SU-DHL-6 (cell line): ENCODE measurements at regions not wholly inside any gene's neighbourhood (a gene's known extent, or its start where the extent isn't known, plus 50 kb on each side); places are given as distances from the start of the nearest gene placed in this dataset.

Experiments used
- H2AFZ ChIP-seq: fragments of 200-600 bp; sonication (generic); 2 replicates; pipeline ENCODE4 v1.6.1; 2014; ENCODE audit warnings: low read depth, mild to moderate bottlenecking, moderate library complexity, mixed read lengths, antibody characterized with exemption, low read length; ENCODE audit not compliant: severe bottlenecking
- H3F3A ChIP-seq: fragments of 200-600 bp; shearing (Covaris generic); 2 replicates; pipeline ENCODE4 v1.6.0; 2016; ENCODE audit warnings: antibody characterized with exemption, mild to moderate bottlenecking; ENCODE audit not compliant: insufficient read depth
- H3K27ac ChIP-seq: fragments of 200-600 bp; sonication (generic); 2 replicates; pipeline ENCODE4 v1.5.1; 2016; ENCODE audit warnings: low read depth, mild to moderate bottlenecking, low read length, moderate library complexity, mixed read lengths
- H3K27me3 ChIP-seq: fragments of 200-600 bp; sonication (generic), shearing (Covaris generic); 2 replicates; pipeline ENCODE4 v1.6.0; 2014; ENCODE audit warnings: mild to moderate bottlenecking, low read length
- H3K36me3 ChIP-seq: fragments of 200-600 bp; sonication (generic); 2 replicates; pipeline ENCODE4 v1.6.1; 2014; ENCODE audit warnings: mild to moderate bottlenecking, low read length, mixed read lengths
- H3K4me2 ChIP-seq: fragments of 300-600, 200-600 bp; shearing (Covaris generic), sonication (generic); 2 replicates; pipeline ENCODE4 v1.6.0; 2014; ENCODE audit warnings: low read length, low read depth, mild to moderate bottlenecking; ENCODE audit not compliant: poor library complexity, severe bottlenecking
- H3K4me3 ChIP-seq: fragments of 200-600 bp; sonication (generic); 2 replicates; pipeline ENCODE4 v1.5.1; 2014; ENCODE audit warnings: antibody characterized with exemption, low read length, mild to moderate bottlenecking, mixed read lengths; ENCODE audit not compliant: insufficient read depth, poor library complexity, severe bottlenecking
- H3K79me2 ChIP-seq: fragments of 200-600 bp; sonication (generic); 2 replicates; pipeline ENCODE4 v1.6.1; 2014; ENCODE audit warnings: mild to moderate bottlenecking, low read length, moderate library complexity; ENCODE audit not compliant: insufficient read depth
- H3K9ac ChIP-seq: fragments of 200-600 bp; sonication (generic); 2 replicates; pipeline ENCODE4 v1.7.0; 2014; ENCODE audit warnings: mild to moderate bottlenecking, low read length
- H3K9me2 ChIP-seq: fragments of 200-600 bp; sonication (generic); replicated peaks from 2 replicates; pipeline ENCODE4 v1.6.1; 2014; ENCODE audit warnings: low read length; ENCODE audit not compliant: insufficient read depth
- H3K9me3 ChIP-seq: fragments of 200-600 bp; sonication (generic); 2 replicates; pipeline ENCODE4 v1.6.1; 2014; ENCODE audit warnings: low read length, mixed read lengths; ENCODE audit not compliant: insufficient read depth
- H4K20me1 ChIP-seq: fragments of 200-600 bp; sonication (generic); 2 replicates; pipeline ENCODE4 v1.6.1; 2014; ENCODE audit warnings: low read depth, mild to moderate bottlenecking, antibody characterized with exemption, low read length, moderate library complexity, mixed read lengths
- EZH2phosphoT487 ChIP-seq: fragments of 200-600 bp; sonication (generic), shearing (Covaris generic); conservative IDR thresholded peaks from 2 replicates; pipeline ENCODE4 v1.6.1; 2018; ENCODE audit warnings: mild to moderate bottlenecking, antibody characterized with exemption, low read length, moderate library complexity, mixed read lengths
- TF ChIP-seq, protein P1 (sequence below): fragments of 200-600 bp; sonication (generic); IDR thresholded peaks from one replicate; pipeline ENCODE4 v1.5.1; 2017; ENCODE audit warnings: antibody characterized with exemption, mild to moderate bottlenecking, low read length, moderate library complexity; ENCODE audit not compliant: insufficient read depth, poor library complexity, severe bottlenecking

DNA sequence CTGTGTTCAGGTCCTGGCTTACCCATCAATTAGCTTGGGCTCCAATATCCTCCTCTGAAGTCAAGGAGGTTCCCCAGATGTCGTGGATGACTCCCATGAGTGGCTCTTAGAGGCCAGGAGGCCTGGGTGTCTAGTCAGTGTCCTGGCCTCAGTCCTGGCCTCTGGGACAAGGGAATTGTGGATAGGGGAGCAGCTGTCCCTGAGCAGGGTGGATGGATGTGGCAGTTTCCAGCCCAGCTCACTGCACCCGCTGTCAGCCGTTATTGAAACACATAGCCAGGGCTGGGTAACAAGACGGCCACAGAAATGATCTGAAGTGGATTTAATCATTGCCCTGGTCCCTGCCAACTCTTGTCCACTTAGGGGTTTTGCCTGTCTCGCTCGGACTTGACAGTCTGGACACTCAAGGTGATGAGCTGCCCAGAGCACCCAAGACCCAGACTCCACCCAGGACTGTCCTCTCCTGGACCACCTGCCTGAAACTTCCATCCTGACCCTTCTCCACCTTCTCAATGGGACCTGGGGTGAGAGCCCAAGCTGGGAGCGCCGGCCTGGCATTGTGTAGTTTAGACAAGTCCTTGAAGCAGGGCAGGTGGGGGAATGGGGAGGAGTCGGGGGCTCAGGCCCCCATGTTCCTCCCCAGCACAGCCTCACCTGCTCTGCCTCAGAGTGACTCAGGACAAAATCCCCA, 182.1 kb upstream of the SDK2 start:
- Histone ChIP-seq H3K4me3 (no peak overlapping the region), H3K9me2 (no peaks in the 10 kb centered on the region), H3K79me2 (no peaks in the 10 kb centered on the region), H2AFZ (no peak overlapping the region), H3K36me3 (no peaks in the 10 kb centered on the region), H3K27ac (no peak overlapping the region), H3K27me3 (no peaks in the 10 kb centered on the region), H3K9me3 (no peaks in the 10 kb centered on the region), H3F3A (no peaks in the 10 kb centered on the region), H4K20me1 (no peaks in the 10 kb centered on the region), H3K4me2 (no peak overlapping the region), H3K9ac (no peak overlapping the region)
- TF ChIP-seq, protein P1, sequence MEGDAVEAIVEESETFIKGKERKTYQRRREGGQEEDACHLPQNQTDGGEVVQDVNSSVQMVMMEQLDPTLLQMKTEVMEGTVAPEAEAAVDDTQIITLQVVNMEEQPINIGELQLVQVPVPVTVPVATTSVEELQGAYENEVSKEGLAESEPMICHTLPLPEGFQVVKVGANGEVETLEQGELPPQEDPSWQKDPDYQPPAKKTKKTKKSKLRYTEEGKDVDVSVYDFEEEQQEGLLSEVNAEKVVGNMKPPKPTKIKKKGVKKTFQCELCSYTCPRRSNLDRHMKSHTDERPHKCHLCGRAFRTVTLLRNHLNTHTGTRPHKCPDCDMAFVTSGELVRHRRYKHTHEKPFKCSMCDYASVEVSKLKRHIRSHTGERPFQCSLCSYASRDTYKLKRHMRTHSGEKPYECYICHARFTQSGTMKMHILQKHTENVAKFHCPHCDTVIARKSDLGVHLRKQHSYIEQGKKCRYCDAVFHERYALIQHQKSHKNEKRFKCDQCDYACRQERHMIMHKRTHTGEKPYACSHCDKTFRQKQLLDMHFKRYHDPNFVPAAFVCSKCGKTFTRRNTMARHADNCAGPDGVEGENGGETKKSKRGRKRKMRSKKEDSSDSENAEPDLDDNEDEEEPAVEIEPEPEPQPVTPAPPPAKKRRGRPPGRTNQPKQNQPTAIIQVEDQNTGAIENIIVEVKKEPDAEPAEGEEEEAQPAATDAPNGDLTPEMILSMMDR: no peak

DNA sequence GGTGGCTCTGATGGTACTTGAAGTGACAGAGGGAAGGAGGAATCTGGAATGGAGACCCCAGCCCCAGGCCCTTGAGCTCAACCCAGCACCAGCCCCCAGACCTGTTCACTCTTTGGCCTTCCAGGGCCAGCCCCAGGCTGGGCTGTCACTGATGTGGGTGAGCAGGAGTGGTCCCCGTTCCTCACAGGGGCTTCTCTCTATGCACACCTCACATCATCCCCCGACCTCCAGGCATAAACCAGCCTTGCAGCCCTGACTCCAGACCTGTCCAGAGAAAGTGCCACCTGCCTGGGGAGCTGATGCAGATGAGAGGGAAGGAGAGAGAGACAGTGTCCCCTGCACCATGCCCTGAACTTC, 182.6 kb upstream of the SDK2 start:
- Histone ChIP-seq H3K36me3 (no peaks in the 10 kb centered on the region), H3F3A (no peaks in the 10 kb centered on the region), H3K4me2 (no peak overlapping the region), H3K9me2 (no peaks in the 10 kb centered on the region), H3K79me2 (no peaks in the 10 kb centered on the region), H3K27me3 (no peaks in the 10 kb centered on the region), H2AFZ (no peak overlapping the region), H4K20me1 (no peaks in the 10 kb centered on the region), H3K27ac (no peak overlapping the region), H3K9me3 (no peaks in the 10 kb centered on the region), H3K4me3 (no peak overlapping the region), H3K9ac (no peak overlapping the region)
- TF ChIP-seq EZH2phosphoT487: no peak
- TF ChIP-seq, protein P1: no peak

DNA sequence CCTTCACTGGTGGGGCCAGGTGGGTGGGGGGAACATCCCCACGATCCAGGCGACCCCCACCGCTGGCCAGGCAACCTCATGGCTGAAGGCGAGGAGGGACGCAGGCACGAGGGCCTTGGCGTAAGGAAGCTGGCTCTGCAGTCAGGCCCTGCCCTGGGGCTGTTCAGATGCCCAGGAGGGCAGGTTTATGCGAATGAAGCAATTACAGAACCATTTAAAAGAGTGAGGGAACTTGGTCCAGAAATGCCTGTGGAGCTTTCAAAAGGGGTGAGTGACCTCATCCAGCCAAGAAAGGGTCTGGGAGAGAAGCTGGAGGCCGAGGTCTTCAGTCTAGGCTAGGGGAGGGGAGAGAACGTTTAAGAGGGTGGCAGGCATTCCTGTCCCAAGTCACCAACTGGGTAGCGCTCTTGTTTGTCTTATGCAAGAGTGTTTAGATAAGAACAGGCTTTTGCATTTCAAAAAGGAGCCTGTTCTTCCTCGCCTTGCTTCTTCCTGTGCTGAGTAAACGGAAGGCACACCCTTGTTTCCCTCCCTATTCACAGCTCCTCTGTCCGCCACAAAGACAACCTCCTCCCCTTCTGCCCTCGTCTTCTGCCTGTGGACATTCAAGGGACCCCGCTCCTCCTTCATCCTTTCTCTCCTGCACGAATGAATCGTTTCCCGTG, 183.5 kb upstream of the SDK2 start:
- H3K9ac ChIP-seq: no peak overlapping the region
- no peaks in the 10 kb centered on the region for H3F3A ChIP-seq
- no peaks in the 10 kb centered on the region for H3K79me2 ChIP-seq
- H3K4me3 ChIP-seq: no peak overlapping the region
- TF ChIP-seq, protein P1: no peak
- H3K9me3 ChIP-seq: no peaks in the 10 kb centered on the region
- no peak overlapping the region for H3K4me2 ChIP-seq
- H3K36me3 ChIP-seq: no peaks in the 10 kb centered on the region
- H3K27ac ChIP-seq: no peak overlapping the region
- no peak overlapping the region for H2AFZ ChIP-seq
- no peaks in the 10 kb centered on the region for H3K9me2 ChIP-seq
- no peaks in the 10 kb centered on the region for H3K27me3 ChIP-seq
- no peaks in the 10 kb centered on the region for H4K20me1 ChIP-seq
